IPS DF 6.9 (cell line): ENCODE measurements at regions not wholly inside any gene's neighbourhood (a gene's known extent, or its start where the extent isn't known, plus 50 kb on each side); places are given as distances from the start of the nearest gene placed in this dataset.
"Not testable (repeated sequence)": the region's sequence is repeated elsewhere in the genome, so short reads cannot be mapped to it uniquely, and the experiment has no call there.

ENCODE experiments used
- DNase-seq: peaks from one replicate; pipeline ENCODE4 v3.0.0-alpha.2; 2013; ENCODE audit warnings: low read depth, low spot score
- H3K27ac ChIP-seq: one replicate; pipeline ENCODE4 v1.5.1; 2013; ENCODE audit warnings: low read length, control low read depth
- H3K27me3 ChIP-seq: 2 replicates; pipeline ENCODE4 v1.6.1; 2013; ENCODE audit warnings: mild to moderate bottlenecking, low read length; ENCODE audit not compliant: control insufficient read depth, insufficient read depth
- H3K36me3 ChIP-seq: 2 replicates; pipeline ENCODE4 v1.6.1; 2013; ENCODE audit warnings: low read length; ENCODE audit not compliant: control insufficient read depth, insufficient read depth
- H3K4me1 ChIP-seq: 2 replicates; pipeline ENCODE4 v1.6.1; 2013; ENCODE audit warnings: low read length; ENCODE audit not compliant: control insufficient read depth, insufficient read depth
- H3K4me3 ChIP-seq: 2 replicates; pipeline ENCODE4 v1.5.1; 2013; ENCODE audit warnings: mild to moderate bottlenecking, low read length
- H3K9me3 ChIP-seq: 2 replicates; pipeline ENCODE4 v1.6.1; 2013; ENCODE audit warnings: low read length, inconsistent platforms; ENCODE audit not compliant: control insufficient read depth, insufficient read depth
- WGBS: extraction: QIAGEN DNeasy Blood & Tissue Kit; methylation state at CpG from one replicate; pipeline ENCODE4 v1.1.7; 2013; ENCODE audit warnings: mixed read lengths, missing lambda C conversion rate; ENCODE audit not compliant: insufficient read length, insufficient coverage; 5-methylcytosine and 5-hydroxymethylcytosine counted together

DNA sequence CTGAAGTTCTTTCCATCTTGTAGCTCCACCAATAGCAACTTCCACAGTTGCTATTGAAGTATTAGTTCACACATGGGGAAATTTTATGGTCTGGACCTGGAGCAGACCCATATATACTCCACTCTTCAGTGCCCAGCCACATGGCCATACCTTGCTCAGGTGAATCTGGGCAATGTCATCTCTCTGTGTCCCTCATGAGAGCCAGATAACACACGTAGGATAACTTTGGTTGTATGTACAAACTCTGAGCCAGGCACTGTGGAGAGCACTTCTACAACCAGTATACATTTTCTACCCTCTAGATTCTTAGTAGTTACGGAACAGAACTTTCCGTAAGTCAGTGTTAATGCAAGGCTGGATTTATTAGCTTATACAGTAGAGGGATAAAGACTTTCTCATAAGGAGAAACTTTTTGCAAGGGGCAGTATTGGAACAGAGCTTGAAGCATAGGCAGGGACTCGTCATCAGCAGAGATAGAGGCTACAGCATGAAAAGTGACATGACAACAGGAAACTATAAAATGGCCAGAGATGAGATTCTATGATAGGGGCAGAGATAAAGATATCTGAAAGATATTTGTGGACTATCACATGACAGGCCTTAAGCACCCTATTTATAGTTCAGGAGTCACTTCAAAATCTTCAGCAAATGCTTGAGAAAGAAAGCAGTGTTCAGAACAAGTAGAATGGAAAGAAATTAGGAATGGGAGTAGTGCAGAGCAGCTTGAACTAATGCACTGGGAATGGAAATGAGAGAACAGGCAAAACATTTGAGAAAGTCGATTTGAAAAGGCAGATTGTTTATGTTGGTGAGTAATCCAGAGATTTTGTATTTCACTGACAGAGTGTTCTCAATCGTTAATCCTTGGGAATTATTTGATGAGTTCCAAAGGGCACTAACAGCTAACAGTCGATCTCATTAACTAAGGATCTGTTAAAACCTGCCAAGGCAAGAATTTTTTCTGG, 481.8 kb downstream of the USP25 start:
- no peak for DNase-seq
- Histone ChIP-seq H3K4me1 (no peaks in the 10 kb centered on the region), H3K9me3 (no peaks in the 10 kb centered on the region), H3K27ac (no peak overlapping the region), H3K4me3 (no peak overlapping the region), H3K27me3 (no peaks in the 10 kb centered on the region), H3K36me3 (no peaks in the 10 kb centered on the region)
- no CpG with 5 or more reads among the region's 7 CpGs for WGBS

DNA sequence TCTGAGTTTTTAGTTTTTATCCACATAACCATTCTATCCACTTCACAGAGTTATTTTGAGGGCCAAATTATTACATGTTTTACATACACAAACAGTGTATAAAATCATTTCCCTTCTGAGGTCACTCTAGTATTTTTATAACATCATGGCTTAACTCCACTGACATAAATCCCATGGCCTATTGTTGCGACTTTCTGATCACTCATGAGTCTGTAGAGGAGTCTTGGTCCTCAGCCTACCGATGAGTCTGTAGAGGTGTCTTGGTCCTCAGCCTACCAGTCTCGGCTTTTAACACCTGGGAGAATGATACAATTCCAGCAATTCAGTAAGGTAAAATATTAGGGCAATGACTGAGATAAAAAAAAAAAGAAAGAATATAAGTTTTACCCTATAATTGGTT, 483.7 kb downstream of the USP25 start:
- no peak for DNase-seq
- H3K36me3 ChIP-seq = no peaks in the 10 kb centered on the region
- WGBS = no CpG with 5 or more reads among the region's 3 CpGs
- no peaks in the 10 kb centered on the region for H3K27me3 ChIP-seq
- H3K27ac ChIP-seq = no peak overlapping the region
- no peaks in the 10 kb centered on the region for H3K9me3 ChIP-seq
- no peak overlapping the region for H3K4me3 ChIP-seq
- H3K4me1 ChIP-seq = no peaks in the 10 kb centered on the region

DNA sequence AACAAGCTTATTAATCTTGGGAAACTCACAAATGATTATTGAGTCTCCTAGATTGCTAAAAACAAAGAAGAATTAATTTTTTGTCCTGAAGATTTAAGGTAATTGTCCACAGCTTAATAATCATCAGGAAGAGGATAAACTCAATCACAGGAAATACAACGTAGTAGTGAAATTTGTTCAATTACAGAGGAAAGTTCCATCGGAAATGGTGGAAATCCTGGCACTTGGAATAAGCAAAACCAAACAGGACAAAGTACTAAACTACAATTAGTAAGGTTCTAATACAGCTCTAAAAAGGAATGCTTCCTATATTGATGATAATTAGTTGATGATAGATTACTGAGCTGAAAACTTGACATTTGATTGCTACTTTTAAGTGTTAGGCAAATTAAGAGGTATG, 485.4 kb downstream of the USP25 start:
- Histone ChIP-seq H3K4me1 (no peaks in the 10 kb centered on the region), H3K4me3 (no peak overlapping the region), H3K27ac (no peak overlapping the region), H3K9me3 (no peaks in the 10 kb centered on the region), H3K36me3 (no peaks in the 10 kb centered on the region), H3K27me3 (no peaks in the 10 kb centered on the region)
- DNase-seq = no peak
- no CpG with 5 or more reads among the region's 2 CpGs for WGBS

DNA sequence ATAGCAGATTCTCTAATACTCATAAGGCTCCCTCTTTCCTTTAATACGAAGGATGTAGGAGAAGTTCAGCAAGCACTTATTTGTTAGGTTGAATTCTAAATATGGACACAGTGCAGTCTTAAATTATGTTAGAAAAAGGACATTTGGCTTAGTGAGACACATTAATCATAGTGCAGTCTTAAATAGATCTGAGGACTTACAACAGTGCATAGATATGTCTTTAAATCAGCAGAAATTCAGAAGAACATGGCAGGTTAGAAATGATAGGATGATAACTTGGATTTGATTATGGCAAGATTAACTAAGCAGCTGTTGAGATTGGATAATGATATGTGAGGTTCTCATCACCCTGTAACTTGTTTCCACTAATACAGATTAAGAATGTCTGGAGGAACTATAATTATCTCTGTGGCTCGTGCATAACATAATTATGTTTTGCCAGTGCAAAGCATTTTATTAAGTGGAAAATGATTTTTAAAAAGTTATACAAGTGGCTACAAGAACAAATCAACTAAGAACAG, 485.9 kb downstream of the USP25 start:
- no peaks in the 10 kb centered on the region for H3K9me3 ChIP-seq
- WGBS = no CpG with 5 or more reads among the region's 2 CpGs
- H3K4me1 ChIP-seq = no peaks in the 10 kb centered on the region
- H3K36me3 ChIP-seq = no peaks in the 10 kb centered on the region
- H3K4me3 ChIP-seq = no peak overlapping the region
- DNase-seq = no peak
- H3K27me3 ChIP-seq = no peaks in the 10 kb centered on the region
- H3K27ac ChIP-seq = no peak overlapping the region

DNA sequence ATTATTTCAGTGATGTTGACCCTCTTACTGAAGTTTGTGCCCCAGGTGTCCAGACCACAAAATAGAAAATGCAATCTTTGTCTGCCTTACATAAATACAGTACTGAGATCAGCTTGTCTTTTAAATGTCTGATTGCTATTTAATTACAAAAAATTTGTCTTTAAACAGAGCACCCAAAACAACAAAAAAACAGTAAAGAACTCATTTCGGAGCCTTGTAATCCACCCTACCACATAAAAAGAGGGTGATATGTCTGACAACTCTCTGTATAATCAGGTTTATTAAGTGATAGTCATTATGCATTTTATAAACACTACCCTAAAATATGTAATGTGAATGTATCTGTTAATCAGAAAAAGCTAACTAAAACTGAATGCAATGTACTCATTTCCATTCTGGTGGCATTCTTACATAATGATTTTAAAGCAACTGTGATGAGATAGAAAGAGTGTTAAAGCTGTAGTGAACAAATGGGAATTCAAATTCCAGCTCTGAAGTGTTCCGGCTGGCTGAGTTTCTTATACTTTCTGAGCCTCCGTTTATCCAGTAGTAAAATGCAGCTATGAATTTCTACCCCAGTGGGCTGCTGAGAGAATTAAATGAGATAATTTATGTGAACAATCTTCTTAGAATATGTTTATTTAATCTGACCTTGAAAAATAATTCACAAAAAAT, 486.6 kb downstream of the USP25 start:
- no CpG with 5 or more reads among the region's 3 CpGs for WGBS
- Histone ChIP-seq H3K36me3 (no peaks in the 10 kb centered on the region), H3K27me3 (no peaks in the 10 kb centered on the region), H3K4me1 (no peaks in the 10 kb centered on the region), H3K4me3 (no peak overlapping the region), H3K9me3 (no peaks in the 10 kb centered on the region), H3K27ac (no peak overlapping the region)
- DNase-seq = no peak

DNA sequence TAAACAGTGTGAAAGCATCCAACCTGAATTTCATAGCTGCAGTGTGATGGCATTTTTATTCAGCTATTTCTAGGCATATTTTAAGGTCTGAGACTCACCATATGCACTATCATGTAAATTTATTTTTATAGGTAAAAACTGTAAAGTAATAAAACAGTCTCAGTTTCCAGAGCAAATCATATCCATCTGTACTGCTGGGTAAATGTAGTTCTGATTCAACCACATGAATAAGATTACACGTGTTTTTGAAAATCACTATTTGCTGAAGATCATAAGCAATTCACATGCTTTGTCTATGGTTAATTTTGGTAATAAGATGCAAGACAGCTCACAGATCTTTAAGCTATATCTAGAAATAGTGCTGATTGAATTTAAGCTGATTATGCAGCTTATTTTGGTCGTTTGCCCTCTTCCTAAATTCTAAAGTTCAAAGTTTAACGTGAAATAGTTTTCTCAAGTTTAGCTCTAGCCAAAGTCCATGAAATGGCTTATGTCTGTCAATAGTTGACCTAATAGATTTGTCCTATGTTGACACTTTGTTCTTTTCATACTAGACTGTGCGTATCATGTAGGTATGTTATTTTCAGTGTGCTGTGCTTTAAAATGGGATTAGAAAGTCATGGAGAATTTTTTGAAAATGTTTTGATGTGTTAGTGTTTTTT, 489.0 kb downstream of the USP25 start:
- H3K4me1 ChIP-seq = no peaks in the 10 kb centered on the region
- H3K36me3 ChIP-seq = no peaks in the 10 kb centered on the region
- H3K27me3 ChIP-seq = no peaks in the 10 kb centered on the region
- no peak overlapping the region for H3K4me3 ChIP-seq
- WGBS = no CpG with 5 or more reads among the region's 4 CpGs
- DNase-seq = no peak
- H3K9me3 ChIP-seq = no peaks in the 10 kb centered on the region
- no peak overlapping the region for H3K27ac ChIP-seq

DNA sequence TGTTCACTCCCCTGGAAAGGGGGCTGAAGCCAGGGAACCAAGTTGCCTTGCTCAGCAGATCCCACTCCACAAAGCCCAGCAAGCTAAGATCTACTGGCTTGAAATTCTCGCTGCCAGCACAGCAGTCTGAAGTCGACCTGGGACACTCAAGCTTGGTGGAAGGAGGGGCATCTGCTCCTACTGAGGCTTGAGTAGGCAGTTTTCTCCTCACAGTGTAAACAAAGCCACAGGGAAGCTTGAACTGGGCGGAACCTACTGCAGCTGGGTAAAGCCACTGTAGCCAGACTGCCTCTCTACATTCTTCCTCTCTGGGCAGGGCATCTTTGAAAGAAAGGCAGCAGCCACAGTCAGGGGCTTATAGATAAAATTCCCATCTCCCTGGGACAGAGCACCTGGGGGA, 495.0 kb downstream of the USP25 start:
- DNase-seq, H3K36me3 ChIP-seq, H3K9me3 ChIP-seq, H3K27me3 ChIP-seq, H3K4me1 ChIP-seq, H3K27ac ChIP-seq, H3K4me3 ChIP-seq: not testable (repeated sequence)
- WGBS = no CpG with 5 or more reads among the region's 3 CpGs

DNA sequence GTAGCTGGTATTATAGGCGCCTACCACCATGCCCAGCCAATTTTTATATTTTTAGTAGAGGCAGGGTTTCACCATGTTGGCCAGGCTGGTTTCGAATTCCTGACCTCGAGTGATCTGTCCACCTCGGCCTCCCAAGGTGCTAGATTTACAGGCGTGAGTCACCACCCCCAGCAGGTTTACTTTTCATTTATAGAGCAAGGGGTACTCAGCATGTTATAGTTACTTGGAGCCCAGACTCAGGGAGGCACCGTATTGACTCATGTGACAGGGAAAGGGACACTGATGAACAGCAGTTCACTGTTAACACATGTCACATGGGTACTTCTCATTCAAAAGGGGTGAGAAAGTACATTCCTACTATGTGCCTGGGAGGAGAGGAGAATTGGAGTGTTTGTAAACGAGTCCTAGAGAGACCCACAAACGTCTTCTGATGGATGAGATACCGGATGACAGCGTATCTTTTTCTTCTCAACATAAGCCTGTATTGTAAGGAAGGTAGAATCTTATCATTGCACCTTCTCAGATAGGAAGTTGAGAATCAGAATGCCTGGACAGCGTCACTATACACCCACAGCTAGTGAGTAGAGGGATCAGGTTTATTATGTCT, 510.0 kb downstream of the USP25 start:
- H3K9me3 ChIP-seq = no peaks in the 10 kb centered on the region
- no CpG with 5 or more reads among the region's 11 CpGs for WGBS
- no peaks in the 10 kb centered on the region for H3K36me3 ChIP-seq
- H3K4me3 ChIP-seq = no peak overlapping the region
- H3K27me3 ChIP-seq = peaks cover 2% of the 10 kb centered on the region; the same call in 1 of the 2 replicates
- no peak for DNase-seq
- no peaks in the 10 kb centered on the region for H3K4me1 ChIP-seq
- no peak overlapping the region for H3K27ac ChIP-seq

DNA sequence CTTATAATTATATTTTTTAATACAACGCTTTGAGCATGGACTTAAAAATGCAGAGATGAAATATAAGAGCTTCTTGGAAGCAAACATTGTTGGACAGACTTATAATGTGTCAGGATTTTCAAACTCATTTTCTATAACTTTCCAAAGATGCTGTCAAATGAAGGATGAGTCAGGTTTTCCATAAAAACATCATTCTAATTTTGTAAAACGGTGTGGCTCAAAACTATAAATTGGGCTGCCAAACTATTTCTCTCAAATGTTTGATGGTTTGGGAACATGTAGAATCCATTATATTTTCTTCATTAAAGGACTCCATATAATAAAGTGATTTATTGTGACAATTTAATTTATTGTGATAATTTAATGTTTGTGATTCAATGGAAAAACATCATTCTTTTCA, 511.2 kb downstream of the USP25 start:
- Histone ChIP-seq H3K27ac (no peak overlapping the region), H3K36me3 (no peaks in the 10 kb centered on the region), H3K9me3 (no peaks in the 10 kb centered on the region), H3K27me3 (peaks cover 2% of the 10 kb centered on the region; the same call in 1 of the 2 replicates), H3K4me3 (no peak overlapping the region), H3K4me1 (no peaks in the 10 kb centered on the region)
- DNase-seq = no peak
- no CpG with 5 or more reads among the region's 2 CpGs for WGBS

DNA sequence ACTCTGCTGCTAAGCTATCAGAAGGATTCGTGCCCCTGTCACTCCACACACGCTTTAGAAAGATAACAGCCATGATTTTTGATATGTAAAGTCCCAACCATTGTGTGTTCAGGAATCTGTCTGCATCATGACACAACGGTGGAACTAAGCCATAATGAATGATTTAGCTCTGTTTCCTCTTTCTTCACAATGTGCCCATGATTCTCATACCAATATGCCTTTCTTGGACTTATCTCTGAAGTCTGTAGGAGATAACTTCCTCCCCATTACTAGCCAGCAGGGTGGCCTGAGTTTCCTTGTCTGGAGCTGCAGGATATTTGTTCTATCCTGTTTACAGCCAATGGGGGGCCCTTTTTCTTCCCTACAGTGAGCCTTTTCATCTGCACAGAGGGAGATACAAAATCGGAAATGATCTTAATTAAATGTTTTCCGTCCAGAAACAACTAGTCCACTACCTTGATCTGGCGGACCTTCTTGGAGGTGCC, 511.7 kb downstream of the USP25 start:
- Histone ChIP-seq H3K36me3 (no peaks in the 10 kb centered on the region), H3K27me3 (peaks cover 2% of the 10 kb centered on the region; the same call in 1 of the 2 replicates), H3K4me1 (no peaks in the 10 kb centered on the region), H3K9me3 (no peaks in the 10 kb centered on the region), H3K4me3 (no peak overlapping the region), H3K27ac (no peak overlapping the region)
- no CpG with 5 or more reads among the region's 6 CpGs for whole genome bisulfite sequencing
- DNase-seq = peak; percentile 25
